NCI-H345 treated with DMSO at 0.1 percent for 48 hours (cell line): ENCODE measurements at regions not wholly inside any gene's neighbourhood (a gene's known extent, or its start where the extent isn't known, plus 50 kb on each side); places are given as distances from the start of the nearest gene placed in this dataset.

ENCODE experiments used
- DNase-seq: peaks from one replicate; lab custom pipeline; 2025; ENCODE audit not compliant: unreplicated experiment; lab: John Stamatoyannopoulos, UW

DNA sequence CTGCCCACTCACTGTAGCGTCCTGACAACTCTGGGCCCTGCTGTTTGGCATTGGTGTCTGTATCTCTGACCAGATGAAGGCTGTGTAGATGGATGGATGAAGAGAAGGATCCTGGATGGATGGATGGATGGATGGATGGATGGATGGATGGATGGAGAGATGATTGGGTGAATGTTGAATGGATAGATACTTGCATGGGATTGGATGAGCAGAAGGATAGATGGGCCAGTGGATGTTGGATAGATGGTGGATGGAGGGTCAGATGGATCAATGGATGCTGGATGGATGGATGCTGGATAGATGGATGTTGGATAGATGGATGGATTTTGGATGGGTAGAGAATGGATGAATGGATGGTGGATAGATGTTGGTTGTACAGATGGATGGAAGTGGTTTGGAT, 179.6 kb upstream of the GSE1 start:
- no peak for DNase-seq

DNA sequence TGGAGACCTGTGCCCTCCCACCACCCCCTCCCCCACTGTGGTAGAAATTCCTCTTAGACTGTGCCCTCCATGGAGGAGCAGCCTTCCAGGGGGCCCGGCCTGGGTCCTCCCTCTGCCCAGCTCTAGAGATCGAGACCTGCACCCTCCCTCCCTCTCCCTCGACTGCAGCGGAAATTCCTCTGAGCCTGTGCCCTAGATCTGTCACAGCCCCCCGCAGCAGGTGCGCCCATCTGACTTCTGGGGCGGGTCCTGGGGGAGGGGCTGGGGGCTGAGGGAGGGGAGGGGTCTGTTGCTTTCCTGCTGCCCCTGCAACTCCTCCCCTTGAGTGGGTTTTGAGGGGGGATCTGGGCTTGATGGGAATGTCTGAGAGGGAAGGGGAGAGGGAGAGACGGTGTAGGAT, 177.8 kb upstream of the GSE1 start:
- no peak for DNase-seq

DNA sequence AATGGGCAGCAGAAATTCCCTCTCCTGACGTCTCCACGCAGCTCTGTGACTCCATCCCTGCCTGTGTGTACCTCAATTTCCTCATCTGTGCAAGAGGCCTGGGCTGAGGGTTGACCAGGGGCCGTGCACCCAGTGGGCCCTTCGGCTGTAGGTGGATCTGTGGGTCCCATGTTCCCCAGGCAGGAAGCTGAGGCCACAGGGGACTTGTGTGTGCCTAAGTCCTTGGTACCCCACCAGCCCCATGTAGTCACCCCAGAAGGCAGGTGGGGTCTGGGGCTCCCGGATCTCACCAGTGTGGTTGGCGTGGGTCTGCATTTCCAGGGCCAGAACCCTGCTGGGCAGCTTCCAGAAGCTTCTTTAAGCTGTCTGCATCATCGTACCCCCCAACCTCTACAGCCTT, 177.4 kb upstream of the GSE1 start:
- DNase-seq: no peak

DNA sequence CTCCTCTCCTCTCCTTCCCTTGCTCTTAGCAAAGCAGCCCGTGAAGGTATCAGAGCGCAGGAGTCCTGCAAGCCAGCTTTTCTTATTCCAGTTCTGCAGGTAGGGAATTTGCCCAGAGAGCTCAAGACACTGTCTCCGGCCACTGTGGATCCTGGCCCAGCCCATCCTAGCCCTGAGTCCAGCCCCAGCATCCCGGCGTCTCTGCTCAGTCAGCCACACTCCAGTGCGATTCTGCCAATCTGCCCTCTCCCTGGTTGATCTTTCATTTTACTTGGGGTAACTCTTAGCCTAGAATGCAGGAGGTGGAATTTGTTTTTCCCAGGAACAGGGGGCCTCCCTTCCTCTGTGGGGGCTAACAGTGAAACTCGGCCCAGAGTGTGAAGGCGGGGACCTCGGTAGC, 176.9 kb upstream of the GSE1 start:
- DNase-seq: no peak

DNA sequence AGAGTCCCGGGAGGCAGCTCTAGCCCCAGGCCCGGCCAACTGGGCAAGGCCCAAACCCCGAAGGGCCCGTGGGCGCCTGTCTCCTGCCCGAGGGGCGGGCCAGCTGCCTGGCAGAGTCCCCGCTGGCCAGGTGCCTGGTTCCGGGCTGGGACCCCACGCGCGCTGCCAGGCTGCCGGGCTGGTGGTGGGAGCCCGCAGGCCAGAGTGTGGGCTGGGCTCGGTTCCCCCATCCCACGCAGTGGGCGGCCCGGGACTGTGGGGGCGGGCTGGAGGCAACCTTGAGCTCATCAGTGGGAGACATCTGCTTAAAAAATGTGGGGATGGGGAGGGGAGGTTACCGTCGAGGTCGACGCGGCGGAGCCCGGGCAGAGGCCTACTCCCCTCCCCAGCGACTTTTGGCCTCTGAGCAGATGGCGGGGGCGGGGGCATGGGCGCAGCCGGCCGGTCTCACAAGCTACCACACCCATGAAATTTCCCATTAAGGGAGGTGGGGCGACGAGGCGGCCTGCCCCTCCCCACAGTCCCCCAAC, 176.4 kb upstream of the GSE1 start:
- DNase-seq: no peak

DNA sequence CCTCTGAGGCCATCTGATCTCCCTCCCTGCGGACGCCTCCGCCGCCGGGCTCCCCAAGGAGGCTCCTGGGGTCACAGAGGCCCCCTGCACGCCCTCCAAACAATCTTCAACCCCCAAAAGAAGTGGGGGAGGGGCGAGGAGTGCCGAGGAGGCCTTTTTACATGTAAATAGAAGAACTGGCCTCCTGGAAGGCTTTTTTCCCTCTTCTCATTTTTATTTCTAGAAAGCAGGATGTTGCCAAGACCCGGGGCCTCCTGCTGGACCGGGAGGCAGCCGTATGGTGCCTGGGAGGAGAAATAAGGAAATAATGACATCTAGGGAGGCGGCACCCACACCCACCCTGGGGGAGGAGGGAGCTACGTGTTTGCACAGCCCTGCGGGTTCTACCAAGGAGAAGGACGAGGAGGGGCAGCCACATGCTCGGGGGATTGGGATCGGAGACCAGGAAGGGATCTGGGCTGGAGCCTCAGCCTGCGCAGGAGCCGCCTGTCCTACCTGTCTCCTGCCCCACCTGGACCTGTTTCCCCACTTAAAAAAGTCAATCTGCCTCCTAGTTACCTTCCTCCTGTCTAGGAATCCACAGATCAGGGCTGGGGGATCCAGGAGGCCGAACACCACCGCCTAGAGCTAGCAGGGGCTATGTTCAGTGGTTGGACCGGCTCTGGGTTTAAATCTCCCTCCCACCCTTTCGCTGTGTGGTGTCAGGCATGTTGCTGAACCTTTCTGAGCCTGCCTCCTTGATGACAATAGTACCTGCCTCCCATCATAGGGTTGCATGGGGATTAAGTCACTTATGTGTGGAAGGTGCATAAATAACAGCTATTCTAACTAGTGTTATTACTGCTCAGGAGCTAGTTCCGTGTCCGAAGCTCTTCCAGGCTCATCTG, 175.7 kb upstream of the GSE1 start:
- DNase-seq: no peak

DNA sequence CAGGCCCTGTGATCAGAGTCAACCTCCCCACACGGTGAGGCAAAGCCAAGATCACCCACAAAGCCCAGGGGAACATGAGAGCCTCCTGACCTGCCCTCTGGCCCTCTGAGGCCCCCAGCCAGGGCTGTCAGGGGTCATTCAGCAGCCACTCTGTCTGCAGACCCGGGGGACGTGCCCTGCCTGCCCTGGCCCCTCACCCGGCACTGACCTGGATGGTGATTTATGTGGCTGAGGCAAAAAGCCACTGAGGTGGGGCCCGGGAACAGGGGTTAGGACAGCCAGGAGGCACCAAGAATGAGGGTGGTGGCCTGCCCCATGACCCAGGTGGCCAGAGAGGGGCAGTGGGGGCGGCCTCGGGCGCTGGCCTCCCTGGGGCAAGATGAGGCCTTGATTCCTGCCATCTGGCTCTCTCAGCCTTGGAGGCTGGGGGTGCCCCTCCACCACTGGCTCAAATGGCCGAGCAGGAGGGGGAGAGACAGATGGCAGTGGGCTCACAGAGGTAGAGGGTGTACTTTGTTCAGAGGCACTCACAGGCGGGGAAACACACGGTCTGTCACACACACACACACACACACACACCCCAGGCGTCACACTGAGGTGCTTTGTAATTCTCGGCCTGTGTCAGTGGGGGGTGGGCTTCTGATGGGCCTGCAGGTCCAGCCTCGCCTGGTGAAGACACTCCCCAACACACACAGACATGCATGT, 174.0 kb upstream of the GSE1 start:
- no peak for DNase-seq

DNA sequence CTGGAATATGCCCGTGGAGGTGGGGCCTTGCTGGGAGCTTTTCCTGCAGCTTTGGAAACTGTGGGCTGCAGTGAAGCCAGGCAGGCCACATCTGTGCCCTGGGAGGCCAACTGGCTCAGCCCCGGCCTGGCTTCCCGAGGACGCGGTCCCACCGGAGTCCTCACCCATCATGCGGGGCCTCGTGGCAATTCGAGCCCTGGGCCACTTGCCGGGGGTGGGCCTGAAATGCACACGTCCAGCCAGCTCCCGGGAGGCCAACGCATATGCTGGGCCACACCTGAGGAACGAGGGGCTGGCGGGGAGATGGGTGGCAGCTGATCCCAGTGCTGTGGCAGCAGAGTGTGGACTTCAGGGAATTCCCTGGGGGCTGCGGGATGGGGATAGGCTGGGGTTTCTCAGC, 172.4 kb upstream of the GSE1 start:
- no peak for DNase-seq

DNA sequence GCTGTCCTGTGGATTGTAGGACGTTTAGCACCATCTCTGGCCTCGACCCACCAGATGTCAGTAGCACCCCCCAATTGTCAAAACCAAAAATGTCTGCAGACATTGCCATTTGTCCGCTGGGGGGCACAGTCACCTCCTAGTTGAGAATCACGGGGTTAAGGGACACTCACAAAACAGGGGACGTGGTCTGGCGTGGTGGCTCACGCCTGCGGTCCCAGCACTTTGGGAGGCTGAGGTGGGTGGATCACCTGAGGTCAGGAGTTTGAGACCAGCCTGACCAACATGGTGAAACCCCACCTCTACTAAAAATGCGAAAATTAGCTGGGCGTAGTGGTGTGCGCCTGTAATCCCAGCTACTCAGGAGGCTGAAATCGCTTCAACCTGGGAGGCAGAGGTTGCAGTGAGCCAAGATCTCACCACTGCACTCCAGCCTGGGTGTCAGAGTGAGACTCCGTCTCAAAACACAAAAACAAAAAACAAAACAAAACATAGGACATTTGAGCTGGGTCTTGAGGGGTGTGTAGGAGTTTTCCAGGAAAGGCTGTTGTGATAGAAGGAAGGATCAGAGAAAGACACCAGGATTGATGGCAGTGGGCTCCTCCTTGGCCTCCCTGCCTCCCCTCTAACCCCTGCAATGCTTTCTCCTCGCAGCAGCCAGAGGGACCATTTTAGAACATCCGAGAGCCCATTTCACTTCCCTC, 171.8 kb upstream of the GSE1 start:
- DNase-seq: no peak

DNA sequence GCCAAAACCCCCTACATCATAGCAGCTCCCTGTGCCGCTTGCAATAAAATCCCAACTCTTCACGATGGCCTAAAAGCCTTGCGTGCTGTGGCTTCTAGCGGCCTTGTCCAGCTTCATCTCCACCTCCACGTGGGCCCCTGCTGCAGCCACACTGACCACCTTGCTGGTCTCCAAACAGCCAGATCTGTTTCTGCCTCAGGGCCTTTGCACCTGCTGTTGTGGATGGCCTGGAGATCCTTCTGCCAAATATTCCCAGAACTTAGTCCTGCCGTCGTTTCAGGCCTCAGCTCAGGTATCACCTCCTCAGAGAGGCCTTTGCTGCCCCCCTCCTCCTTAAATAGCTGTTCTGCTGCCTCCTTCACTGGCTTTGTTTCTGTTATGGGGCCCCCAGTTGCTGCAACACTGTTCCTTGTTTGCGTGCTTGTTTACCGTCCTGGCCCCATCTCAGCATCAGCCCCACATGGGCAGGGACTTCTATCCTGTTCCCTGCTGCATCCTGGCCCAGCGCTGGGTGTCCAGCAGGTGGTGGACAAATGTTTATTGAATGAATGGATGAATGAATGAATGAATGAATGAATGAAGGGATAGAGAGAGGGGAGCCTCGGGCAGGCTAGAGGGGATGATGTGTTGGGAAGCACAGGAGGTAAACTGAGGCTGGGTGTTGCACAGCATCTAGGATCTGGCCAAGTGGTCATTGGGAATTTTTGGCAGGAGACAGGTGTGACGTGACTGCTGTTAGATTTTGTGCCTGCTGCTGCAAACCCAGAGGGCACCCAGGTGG, 171.0 kb upstream of the GSE1 start:
- no peak for DNase-seq

DNA sequence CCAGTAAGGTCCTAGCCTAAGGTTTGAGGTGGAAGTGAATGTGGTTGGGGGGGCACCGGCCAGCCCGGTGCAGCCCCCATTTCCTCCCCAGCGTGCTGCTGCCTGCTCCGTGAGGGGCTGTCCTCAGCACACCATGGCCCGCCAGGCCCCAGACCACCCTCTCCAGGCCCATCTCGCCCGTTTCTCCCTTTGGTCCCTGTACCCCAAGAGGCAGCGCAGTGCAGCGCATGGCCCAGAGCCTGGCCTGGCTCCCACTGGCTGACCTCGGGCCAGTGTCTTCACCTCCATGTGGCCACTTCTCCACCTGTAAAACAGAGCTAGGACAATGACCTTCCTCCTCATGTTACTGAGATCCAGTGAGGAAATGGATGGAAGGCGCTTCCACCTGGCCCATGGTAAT, 170.0 kb upstream of the GSE1 start:
- no peak for DNase-seq

DNA sequence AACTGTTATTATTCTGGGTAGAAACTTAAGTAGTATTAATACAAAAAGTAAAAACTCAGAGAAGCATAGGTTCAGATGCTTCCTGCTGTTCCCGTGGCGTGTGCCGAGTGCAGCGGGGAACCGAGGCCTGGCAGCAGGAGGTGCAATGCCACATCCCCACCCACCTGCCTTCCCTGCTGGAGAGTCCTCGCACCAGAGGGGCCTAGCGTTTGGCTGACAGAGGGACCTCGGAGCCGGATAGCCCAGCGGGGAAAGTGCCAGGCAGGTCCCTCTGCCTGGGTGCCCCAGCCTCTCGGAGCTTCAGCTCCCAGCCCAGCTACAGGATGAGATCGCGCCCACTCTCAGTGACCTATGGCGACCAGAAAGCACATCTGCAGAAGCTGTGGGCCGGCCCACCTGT, 169.6 kb upstream of the GSE1 start:
- DNase-seq: no peak

DNA sequence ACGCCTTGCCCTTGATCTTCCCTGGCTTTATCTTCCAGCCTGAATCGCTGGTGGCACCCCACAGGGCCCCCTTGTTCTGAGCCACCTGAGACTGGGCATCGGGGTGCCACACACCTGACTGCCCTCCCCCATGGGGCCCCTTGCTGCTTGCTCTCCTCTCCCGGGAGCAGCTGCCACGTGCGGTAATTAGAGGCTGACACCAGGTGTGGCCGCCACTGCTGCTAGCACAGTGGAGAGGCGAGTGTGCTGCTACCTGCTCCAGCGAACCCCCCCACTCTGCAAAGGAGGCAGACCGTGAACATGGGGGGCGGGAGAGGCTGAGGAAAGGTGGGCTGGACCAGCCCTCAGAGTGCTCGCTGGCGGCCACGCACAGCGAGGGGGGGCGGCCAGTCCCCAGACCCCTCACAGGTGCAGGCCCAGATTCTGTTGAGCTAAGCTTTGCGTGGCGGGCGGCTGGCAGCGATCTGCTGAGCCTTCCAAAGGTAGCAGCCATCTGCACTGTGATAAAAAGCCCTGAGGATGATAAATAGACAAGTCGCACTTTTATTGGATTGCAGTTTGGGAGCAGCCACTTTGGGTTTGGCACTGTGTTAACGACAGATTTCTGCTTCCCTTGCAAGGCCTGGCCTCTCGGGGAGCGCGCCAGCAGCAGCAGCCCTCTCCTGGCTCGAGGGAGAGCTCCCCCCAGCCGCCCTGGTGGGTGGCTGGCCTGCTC, 167.9 kb upstream of the GSE1 start:
- peak; percentile 90 for DNase-seq

DNA sequence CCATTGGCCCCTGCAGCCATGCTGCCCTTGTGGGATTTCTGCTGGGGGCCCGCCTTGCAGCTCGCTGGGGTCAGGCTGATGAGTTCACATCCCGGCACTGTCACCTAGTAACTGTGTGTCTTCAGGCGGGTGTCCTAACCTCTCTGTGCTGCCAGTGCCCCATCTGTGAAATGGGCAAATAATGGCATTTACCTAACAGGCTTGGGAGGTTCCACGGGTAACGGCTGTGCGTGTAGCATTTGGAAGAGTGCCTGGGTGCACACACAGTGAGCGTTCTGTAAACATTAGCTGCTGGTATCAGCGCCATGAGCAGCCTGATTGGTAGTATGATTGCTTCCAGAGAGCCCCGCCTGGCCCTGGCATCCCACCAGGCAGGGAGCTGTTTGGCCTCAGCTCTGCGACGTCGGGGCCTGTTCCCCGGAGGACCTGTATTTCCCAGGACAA, 167.3 kb upstream of the GSE1 start:
- DNase-seq: no peak

DNA sequence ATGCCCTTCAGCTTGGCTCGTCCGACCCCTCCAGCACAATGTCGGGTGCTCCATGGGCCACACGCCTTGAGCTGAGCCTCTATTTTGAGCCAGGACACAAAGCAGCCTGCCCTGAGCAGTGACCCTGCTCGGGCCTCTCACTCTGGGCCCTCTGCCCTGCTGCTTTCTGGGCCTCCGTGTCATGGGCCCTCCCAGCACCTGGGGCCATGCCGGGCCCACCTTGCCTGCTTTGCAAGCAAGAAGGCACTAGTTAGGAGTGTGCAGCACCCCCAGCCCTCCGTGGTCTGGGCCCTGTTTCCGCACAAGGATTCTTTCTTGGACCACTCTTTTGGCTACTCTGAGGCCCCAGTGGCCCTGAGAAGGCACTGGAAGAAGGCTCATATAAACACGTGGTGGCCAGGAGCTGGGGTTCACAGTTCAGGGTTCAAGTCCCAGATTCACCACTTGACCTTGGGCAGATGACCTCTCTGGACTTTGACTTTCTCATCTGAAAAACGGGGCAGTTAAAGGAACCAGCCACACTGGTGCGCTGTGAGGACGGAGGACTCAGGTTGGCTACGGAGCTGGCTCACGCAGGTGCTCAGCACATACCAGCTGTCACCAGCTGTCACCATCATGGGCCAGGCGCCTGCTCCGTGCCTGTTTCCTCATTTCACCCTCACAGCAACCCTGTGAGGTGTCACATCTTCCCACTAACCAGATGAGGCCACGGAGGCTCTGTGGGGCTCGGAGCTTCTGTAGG, 166.0 kb upstream of the GSE1 start:
- DNase-seq: no peak

DNA sequence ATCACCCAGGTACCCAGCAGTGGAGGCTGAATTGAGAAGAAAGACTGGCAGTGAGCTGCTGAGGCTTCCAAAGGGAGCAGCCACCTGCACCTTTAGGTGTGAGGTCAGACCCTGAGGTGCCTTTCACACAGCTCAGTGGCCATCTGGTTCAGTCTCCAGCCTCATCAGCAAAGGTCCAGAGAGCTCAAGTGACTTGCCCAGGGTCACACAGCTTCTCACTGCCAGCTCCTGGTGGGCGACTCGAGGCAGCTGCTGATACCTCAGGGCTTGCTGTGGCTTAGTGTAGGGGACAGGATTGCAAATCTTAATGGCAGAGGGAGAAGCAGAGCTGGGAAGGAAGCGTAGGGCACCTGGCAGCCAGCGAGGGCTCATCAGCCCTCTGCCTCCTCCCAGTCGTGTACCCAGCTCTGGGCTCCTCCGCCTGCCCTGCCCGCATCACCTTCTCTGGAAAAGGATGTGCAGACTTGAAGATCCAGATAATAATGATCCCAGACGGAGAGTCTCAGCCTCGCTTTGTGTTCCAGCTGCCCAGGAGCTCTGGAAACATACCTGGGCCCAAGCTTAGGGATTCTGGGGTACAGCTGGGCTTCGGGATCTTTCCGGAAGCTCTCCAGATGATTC, 165.3 kb upstream of the GSE1 start:
- no peak for DNase-seq

DNA sequence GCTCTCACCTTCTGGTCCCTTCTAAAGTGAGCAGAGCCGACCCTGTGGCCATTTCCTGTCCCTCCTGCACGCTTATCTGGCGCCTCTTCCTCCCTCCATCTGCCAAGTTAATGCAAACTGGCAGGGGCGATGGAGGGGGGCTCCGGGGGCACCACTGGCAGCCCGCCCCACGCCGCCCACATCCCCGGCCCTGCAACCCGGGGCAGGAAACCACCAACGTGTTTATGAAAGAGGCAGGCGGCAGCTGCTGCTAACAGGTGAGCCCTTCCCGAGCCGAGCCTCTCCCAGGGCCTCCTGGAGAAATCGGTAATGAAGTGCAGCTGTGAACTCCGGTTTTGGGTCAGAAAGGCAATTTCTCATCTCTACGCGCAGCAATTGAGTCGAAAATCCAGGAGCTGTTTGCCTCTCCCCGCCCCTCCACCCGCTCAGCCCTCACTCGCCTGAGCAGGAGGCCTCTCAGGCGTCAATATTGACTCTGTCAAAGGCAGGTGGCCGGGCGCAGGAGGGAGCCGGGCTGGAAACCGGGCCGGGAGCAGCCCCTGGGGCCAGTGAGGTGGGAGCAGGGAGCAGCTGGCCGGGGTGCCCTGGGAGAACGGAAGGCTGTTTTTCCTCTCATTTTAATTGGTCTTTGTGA, 164.4 kb upstream of the GSE1 start:
- DNase-seq: peak; percentile 74

DNA sequence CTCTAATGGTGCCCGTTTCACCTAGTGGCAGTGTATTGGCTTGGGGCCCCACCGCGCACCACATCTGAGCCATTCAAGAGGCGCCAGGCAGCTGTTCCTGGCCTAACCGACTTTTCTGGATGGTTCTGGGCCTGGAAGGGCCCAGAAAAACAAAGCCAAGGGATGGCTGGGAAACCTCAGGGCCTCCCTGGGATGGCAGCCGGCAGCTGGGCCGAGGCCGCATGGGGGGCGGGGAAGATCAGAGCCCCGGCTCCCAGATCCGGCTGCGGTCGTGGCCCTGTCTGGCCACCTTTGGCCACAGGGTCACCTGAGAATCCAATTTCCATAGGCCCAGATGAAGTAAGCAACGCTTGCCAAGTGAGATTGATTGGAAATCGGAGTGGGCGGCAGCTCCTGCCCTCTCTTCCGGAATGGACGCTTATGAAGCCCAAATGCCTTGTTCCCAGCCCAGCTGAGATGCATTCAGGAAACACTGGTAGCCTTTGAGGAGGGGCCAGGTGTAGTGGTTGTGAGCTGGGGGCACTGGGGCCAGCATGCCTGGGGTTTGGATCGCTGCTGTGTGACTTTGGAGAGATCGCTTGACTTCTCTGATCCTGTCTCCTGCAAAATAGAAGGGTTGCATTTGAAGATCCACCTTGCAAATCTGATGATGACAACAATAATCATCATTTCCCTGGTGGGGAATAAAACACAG, 163.8 kb upstream of the GSE1 start:
- no peak for DNase-seq
